KMS-11 (cell line): ENCODE measurements at regions not wholly inside any gene's neighbourhood (a gene's known extent, or its start where the extent isn't known, plus 50 kb on each side); places are given as distances from the start of the nearest gene placed in this dataset.
"Not testable (repeated sequence)": the region's sequence is repeated elsewhere in the genome, so short reads cannot be mapped to it uniquely, and the experiment has no call there.

ENCODE experiments used
- H2AFZ ChIP-seq: fragments of 200-600 bp; sonication (generic); 2 replicates; pipeline ENCODE4 v1.6.1; 2016; ENCODE audit warnings: antibody characterized with exemption, mixed run types, low read depth
- H3K27ac ChIP-seq: fragments of 200-600 bp; sonication (generic); 2 replicates; pipeline ENCODE4 v1.6.1; 2016; ENCODE audit warnings: mild to moderate bottlenecking, mixed run types
- H3K27me3 ChIP-seq: fragments of 200-600 bp; sonication (generic); 2 replicates; pipeline ENCODE4 v1.6.1; 2017; ENCODE audit warnings: mild to moderate bottlenecking, low read depth, mixed run types, moderate library complexity; ENCODE audit not compliant: insufficient read depth
- H3K36me3 ChIP-seq: fragments of 200-600 bp; sonication (generic); 2 replicates; pipeline ENCODE4 v1.6.1; 2017; ENCODE audit warnings: mild to moderate bottlenecking, mixed run types; ENCODE audit not compliant: insufficient read depth
- H3K4me1 ChIP-seq: fragments of 200-600 bp; sonication (generic); 2 replicates; pipeline ENCODE4 v1.6.1; 2016; ENCODE audit warnings: mild to moderate bottlenecking, low read depth, mixed run types; ENCODE audit not compliant: poor library complexity, severe bottlenecking
- H3K4me2 ChIP-seq: fragments of 200-600 bp; sonication (generic); 2 replicates; pipeline ENCODE4 v1.7.0; 2016; ENCODE audit warnings: mild to moderate bottlenecking, mixed run types
- H3K4me3 ChIP-seq: fragments of 200-600 bp; sonication (generic); IDR thresholded peaks from 2 replicates; pipeline ENCODE4 v1.6.1; 2017; ENCODE audit warnings: low read depth, low read length, mixed read lengths; ENCODE audit not compliant: insufficient read depth
- H3K79me2 ChIP-seq: fragments of 200-600 bp; sonication (generic); 2 replicates; pipeline ENCODE4 v1.6.1; 2016; ENCODE audit warnings: low read depth, mixed run types; ENCODE audit not compliant: insufficient read depth
- H3K9ac ChIP-seq: fragments of 200-600 bp; sonication (generic); 2 replicates; pipeline ENCODE4 v1.6.1; 2016; ENCODE audit warnings: mild to moderate bottlenecking, mixed run types
- H4K20me1 ChIP-seq: fragments of 200-600 bp; sonication (generic); 2 replicates; pipeline ENCODE4 v1.6.1; 2016; ENCODE audit warnings: mild to moderate bottlenecking, mixed run types; ENCODE audit not compliant: insufficient read depth
- CTCF ChIP-seq: fragments of 200-600 bp; sonication (generic); conservative IDR thresholded peaks from 2 replicates; pipeline ENCODE4 v1.6.1; 2017; ENCODE audit warnings: low read depth, mild to moderate bottlenecking, antibody characterized with exemption, low read length, moderate library complexity, mixed read lengths

- TF ChIP-seq CTCF: no peak
Observed at GRCh38 chr3:81995329-81995728, 233.9 kb upstream of the GBE1 start.

DNA sequence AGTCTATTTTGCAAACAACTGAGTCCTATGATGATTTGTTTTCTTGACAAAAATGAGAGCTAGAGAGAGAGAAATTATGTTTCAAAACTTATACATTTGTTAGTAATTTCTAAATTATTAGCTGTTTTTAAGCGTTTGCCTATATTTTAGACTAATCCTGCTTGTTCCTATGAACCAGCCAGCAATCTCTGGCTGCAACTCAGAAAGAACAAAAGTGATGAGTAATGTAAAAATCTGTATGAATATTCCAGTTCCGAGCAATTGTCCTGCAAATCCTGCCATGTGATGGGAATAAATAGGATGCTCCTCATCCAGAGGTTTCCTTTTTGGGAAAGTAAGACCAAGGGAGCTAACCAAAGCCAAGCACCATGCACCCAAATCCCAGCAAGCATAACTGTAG lies 228.3 kb upstream of the GBE1 start:
- no peaks in the 10 kb centered on the region for H3K27me3 ChIP-seq
- no peak overlapping the region for H2AFZ ChIP-seq
- H3K9ac ChIP-seq: no peak overlapping the region
- TF ChIP-seq CTCF: no peak
- H3K36me3 ChIP-seq: no peaks in the 10 kb centered on the region
- H3K4me2 ChIP-seq: no peak overlapping the region
- H3K4me3 ChIP-seq: no peak overlapping the region
- no peak overlapping the region for H3K27ac ChIP-seq
- no peaks in the 10 kb centered on the region for H4K20me1 ChIP-seq
- no peaks in the 10 kb centered on the region for H3K4me1 ChIP-seq
- H3K79me2 ChIP-seq: no peaks in the 10 kb centered on the region

More at GRCh38 chr3:81995329-81995728, 233.9 kb upstream of the GBE1 start:
- Histone ChIP-seq H3K9ac (no peak overlapping the region), H3K4me2 (no peak overlapping the region), H3K27ac (no peak overlapping the region), H3K27me3 (no peaks in the 10 kb centered on the region), H2AFZ (no peak overlapping the region), H3K4me1 (peaks cover 3% of the 10 kb centered on the region), H3K36me3 (no peaks in the 10 kb centered on the region), H3K4me3 (no peak overlapping the region), H3K79me2 (no peaks in the 10 kb centered on the region), H4K20me1 (no peaks in the 10 kb centered on the region)

- Histone ChIP-seq H3K36me3 (no peaks in the 10 kb centered on the region), H4K20me1 (no peaks in the 10 kb centered on the region), H3K4me3 (no peak overlapping the region), H3K27ac (no peak overlapping the region), H3K79me2 (no peaks in the 10 kb centered on the region), H3K4me1 (no peaks in the 10 kb centered on the region), H3K4me2 (no peak overlapping the region), H3K9ac (no peak overlapping the region), H2AFZ (no peak overlapping the region), H3K27me3 (no peaks in the 10 kb centered on the region)
- no peak for TF ChIP-seq CTCF
Observed at GRCh38 chr3:81989274-81989673, 227.8 kb upstream of the GBE1 start.

- not testable (repeated sequence) for H3K4me1 ChIP-seq, H3K9ac ChIP-seq, H3K27ac ChIP-seq, H3K27me3 ChIP-seq, H3K36me3 ChIP-seq, H3K79me2 ChIP-seq, H2AFZ ChIP-seq, H3K4me3 ChIP-seq, H4K20me1 ChIP-seq, H3K4me2 ChIP-seq
Observed at GRCh38 chr3:81987412-81987811, 226.0 kb upstream of the GBE1 start.

- H3K4me1 ChIP-seq: no peaks in the 10 kb centered on the region
- no peaks in the 10 kb centered on the region for H3K79me2 ChIP-seq
- H4K20me1 ChIP-seq: no peaks in the 10 kb centered on the region
- H3K27ac ChIP-seq: no peak overlapping the region
- no peak overlapping the region for H3K9ac ChIP-seq
- H3K27me3 ChIP-seq: no peaks in the 10 kb centered on the region
- H2AFZ ChIP-seq: no peak overlapping the region
- no peak overlapping the region for H3K4me3 ChIP-seq
- no peak overlapping the region for H3K4me2 ChIP-seq
- H3K36me3 ChIP-seq: no peaks in the 10 kb centered on the region
- TF ChIP-seq CTCF: no peak
Observed at GRCh38 chr3:81985996-81986723, 224.7 kb upstream of the GBE1 start.
